ENCODE measurements at regions not wholly inside any gene's neighbourhood (a gene's known extent, or its start where the extent isn't known, plus 50 kb on each side); places are given as distances from the start of the nearest gene placed in this dataset.

DNA sequence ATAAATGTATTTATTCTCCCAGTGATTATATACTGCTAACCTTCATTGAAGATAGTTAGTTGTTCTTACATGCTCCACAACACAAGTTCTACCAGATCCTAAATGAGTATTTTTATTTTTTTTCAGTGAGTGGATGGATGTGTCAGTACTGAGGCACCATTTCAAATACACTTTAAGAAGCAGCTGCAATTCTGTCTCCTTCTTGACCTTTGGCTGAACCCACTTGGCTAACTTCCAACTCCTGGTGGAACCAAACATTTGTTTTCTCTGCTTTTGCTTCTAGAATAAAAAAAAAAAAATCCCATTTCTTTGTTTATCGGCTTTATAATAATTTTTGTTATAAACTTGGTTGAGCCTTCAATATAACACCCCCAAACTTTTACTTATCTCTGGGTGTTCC lies 458.3 kb upstream of the MAP3K7 start:
- Histone ChIP-seq H3K4me1 (ENCODE audit: control insufficient read depth, insufficient read depth, low read length) (no peaks in the 10 kb centered on the region), H3K9me3 (ENCODE audit: control insufficient read depth, insufficient read depth, low read length) (no peaks in the 10 kb centered on the region), H3K27me3 (ENCODE audit: control insufficient read depth, insufficient read depth, low read length) (no peaks in the 10 kb centered on the region), H3K36me3 (ENCODE audit: control insufficient read depth, insufficient read depth, low read length) (no peaks in the 10 kb centered on the region), H3K4me3 (ENCODE audit: low read length) (no peak overlapping the region), H3K27ac (ENCODE audit: low read length) (no peak overlapping the region)
- no CpG with 5 or more reads among the region's 1 CpG for WGBS (ENCODE audit: insufficient coverage, insufficient read length)
- DNase-seq (ENCODE audit: low read depth, low spot score), result no peak

DNA sequence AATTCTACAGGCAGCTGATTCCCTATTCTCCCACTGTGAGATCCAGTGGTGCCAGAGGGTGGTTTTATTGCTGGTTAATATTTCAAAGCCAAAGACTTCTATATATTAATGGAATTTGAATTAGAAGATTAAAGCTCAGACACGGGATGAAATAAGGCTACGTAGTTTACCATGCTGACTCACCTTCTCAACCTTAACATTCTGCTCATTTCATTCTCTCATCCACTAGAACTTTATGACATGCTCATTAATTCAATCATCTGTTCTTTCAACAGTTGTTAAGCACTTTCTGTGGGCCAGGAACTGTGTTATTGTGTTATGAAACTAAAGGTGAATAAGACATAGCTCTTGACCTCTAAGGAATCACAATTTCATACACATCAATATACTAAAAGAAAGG lies 456.9 kb upstream of the MAP3K7 start:
- Histone ChIP-seq H3K4me1 (ENCODE audit: control insufficient read depth, insufficient read depth, low read length) (no peaks in the 10 kb centered on the region), H3K36me3 (ENCODE audit: control insufficient read depth, insufficient read depth, low read length) (no peaks in the 10 kb centered on the region), H3K4me3 (ENCODE audit: low read length) (no peak overlapping the region), H3K27ac (ENCODE audit: low read length) (no peak overlapping the region), H3K9me3 (ENCODE audit: control insufficient read depth, insufficient read depth, low read length) (no peaks in the 10 kb centered on the region), H3K27me3 (ENCODE audit: control insufficient read depth, insufficient read depth, low read length) (no peaks in the 10 kb centered on the region)
- no CpG with 5 or more reads among the region's 2 CpGs for WGBS (ENCODE audit: insufficient coverage, insufficient read length)
- DNase-seq (ENCODE audit: low read depth, low spot score), result no peak

- Histone ChIP-seq H3K27me3 (ENCODE audit: control insufficient read depth, insufficient read depth, low read length) (no peaks in the 10 kb centered on the region), H3K27ac (ENCODE audit: low read length) (no peak overlapping the region), H3K9me3 (ENCODE audit: control insufficient read depth, insufficient read depth, low read length) (no peaks in the 10 kb centered on the region), H3K4me1 (ENCODE audit: control insufficient read depth, insufficient read depth, low read length) (no peaks in the 10 kb centered on the region), H3K4me3 (ENCODE audit: low read length) (no peak overlapping the region), H3K36me3 (ENCODE audit: control insufficient read depth, insufficient read depth, low read length) (no peaks in the 10 kb centered on the region)
- no peak for DNase-seq (ENCODE audit: low read depth, low spot score)
- WGBS (ENCODE audit: insufficient coverage, insufficient read length), result 100% methylated on average over 1 of the region's 2 CpGs
These were observed 455.8 kb upstream of the MAP3K7 start for GRCh38 chr6:91042656-91043055.

DNA sequence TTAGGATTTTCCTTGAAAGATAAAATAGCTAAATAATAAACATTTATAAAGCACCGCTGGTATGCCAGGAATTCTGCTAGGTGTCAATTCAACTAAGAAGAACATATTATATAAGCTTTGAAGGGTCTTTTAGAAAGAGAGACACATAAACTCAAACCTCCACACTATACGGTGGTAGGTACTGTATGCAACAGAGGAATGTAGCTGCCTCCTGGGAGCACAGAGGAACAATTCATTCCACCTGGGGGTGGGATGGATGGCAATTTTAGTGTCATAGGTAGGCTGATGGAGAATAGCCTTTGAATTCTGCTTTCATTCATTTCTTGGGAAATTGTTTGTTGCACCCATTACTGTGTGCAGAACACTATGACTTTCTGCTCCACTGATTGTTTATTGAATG lies 447.1 kb upstream of the MAP3K7 start:
- no peak overlapping the region for H3K27ac ChIP-seq (ENCODE audit: low read length)
- no peak overlapping the region for H3K4me3 ChIP-seq (ENCODE audit: low read length)
- no CpG with 5 or more reads among the region's 2 CpGs for WGBS (ENCODE audit: insufficient coverage, insufficient read length)
- no peaks in the 10 kb centered on the region for H3K27me3 ChIP-seq (ENCODE audit: control insufficient read depth, insufficient read depth, low read length)
- no peaks in the 10 kb centered on the region for H3K4me1 ChIP-seq (ENCODE audit: control insufficient read depth, insufficient read depth, low read length)
- H3K36me3 ChIP-seq (ENCODE audit: control insufficient read depth, insufficient read depth, low read length), result no peaks in the 10 kb centered on the region
- no peak for DNase-seq (ENCODE audit: low read depth, low spot score)
- no peaks in the 10 kb centered on the region for H3K9me3 ChIP-seq (ENCODE audit: control insufficient read depth, insufficient read depth, low read length)

DNA sequence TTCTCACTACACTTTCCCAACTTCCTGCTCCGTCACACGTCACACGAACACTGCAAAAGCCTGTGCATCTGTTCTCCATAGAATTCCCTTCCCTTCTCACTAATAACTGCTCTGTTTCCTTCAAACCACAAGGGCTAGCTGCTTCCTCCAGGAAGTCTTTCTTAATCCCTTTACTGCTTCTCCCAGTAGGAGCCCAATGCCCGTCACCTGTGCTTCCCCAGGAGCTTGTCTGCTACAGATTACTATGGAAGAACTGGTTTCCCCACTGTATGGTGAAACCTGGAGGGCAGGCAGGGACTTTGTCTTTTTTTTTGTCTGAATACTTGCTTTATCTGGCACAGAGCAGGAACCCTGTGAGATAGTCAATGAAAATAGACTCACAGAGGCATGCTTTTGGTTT lies 444.7 kb upstream of the MAP3K7 start:
- H3K9me3 ChIP-seq (ENCODE audit: control insufficient read depth, insufficient read depth, low read length), result no peaks in the 10 kb centered on the region
- H3K27ac ChIP-seq (ENCODE audit: low read length), result no peak overlapping the region
- WGBS (ENCODE audit: insufficient coverage, insufficient read length), result no CpG with 5 or more reads among the region's 4 CpGs
- no peaks in the 10 kb centered on the region for H3K4me1 ChIP-seq (ENCODE audit: control insufficient read depth, insufficient read depth, low read length)
- H3K4me3 ChIP-seq (ENCODE audit: low read length), result no peak overlapping the region
- H3K27me3 ChIP-seq (ENCODE audit: control insufficient read depth, insufficient read depth, low read length), result no peaks in the 10 kb centered on the region
- no peaks in the 10 kb centered on the region for H3K36me3 ChIP-seq (ENCODE audit: control insufficient read depth, insufficient read depth, low read length)
- DNase-seq (ENCODE audit: low read depth, low spot score), result no peak

DNA sequence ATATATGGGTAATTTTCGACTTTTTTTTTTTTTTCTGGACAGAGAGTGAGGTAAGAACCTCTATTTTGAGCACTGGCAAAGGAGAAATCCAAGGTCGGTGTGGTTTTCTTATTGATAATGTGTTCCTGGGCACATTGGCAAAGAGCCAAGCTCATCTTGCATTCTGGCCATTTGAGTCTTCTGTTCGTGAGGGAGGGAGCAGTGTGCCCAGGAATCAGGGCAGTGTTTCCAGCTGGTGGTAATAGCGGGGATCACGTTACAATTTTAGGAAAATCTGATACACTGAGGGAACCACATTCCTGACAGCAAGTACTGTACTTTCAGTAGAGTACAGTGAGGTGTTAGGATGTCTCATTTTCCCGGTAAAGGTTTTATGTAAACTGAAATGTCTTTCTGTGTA lies 442.3 kb upstream of the MAP3K7 start:
- no peak for DNase-seq (ENCODE audit: low read depth, low spot score)
- Histone ChIP-seq H3K9me3 (ENCODE audit: control insufficient read depth, insufficient read depth, low read length) (no peaks in the 10 kb centered on the region), H3K4me1 (ENCODE audit: control insufficient read depth, insufficient read depth, low read length) (no peaks in the 10 kb centered on the region), H3K36me3 (ENCODE audit: control insufficient read depth, insufficient read depth, low read length) (no peaks in the 10 kb centered on the region), H3K4me3 (ENCODE audit: low read length) (no peak overlapping the region), H3K27ac (ENCODE audit: low read length) (no peak overlapping the region), H3K27me3 (ENCODE audit: control insufficient read depth, insufficient read depth, low read length) (no peaks in the 10 kb centered on the region)
- WGBS (ENCODE audit: insufficient coverage, insufficient read length), result no CpG with 5 or more reads among the region's 6 CpGs

GRCh38 chr6:91023529-91023928 lies 436.7 kb upstream of the MAP3K7 start:
- Histone ChIP-seq H3K27me3 (ENCODE audit: control insufficient read depth, insufficient read depth, low read length) (no peaks in the 10 kb centered on the region), H3K27ac (ENCODE audit: low read length) (no peak overlapping the region), H3K36me3 (ENCODE audit: control insufficient read depth, insufficient read depth, low read length) (no peaks in the 10 kb centered on the region), H3K4me3 (ENCODE audit: low read length) (no peak overlapping the region), H3K9me3 (ENCODE audit: control insufficient read depth, insufficient read depth, low read length) (no peaks in the 10 kb centered on the region), H3K4me1 (ENCODE audit: control insufficient read depth, insufficient read depth, low read length) (no peaks in the 10 kb centered on the region)
- no peak for DNase-seq (ENCODE audit: low read depth, low spot score)

GRCh38 chr6:91020744-91021143 lies 433.9 kb upstream of the MAP3K7 start:
- no peak for DNase-seq (ENCODE audit: low read depth, low spot score)
- H3K9me3 ChIP-seq (ENCODE audit: control insufficient read depth, insufficient read depth, low read length), result no peaks in the 10 kb centered on the region
- H3K27ac ChIP-seq (ENCODE audit: low read length), result no peak overlapping the region
- H3K4me3 ChIP-seq (ENCODE audit: low read length), result no peak overlapping the region
- no peaks in the 10 kb centered on the region for H3K27me3 ChIP-seq (ENCODE audit: control insufficient read depth, insufficient read depth, low read length)
- no peaks in the 10 kb centered on the region for H3K36me3 ChIP-seq (ENCODE audit: control insufficient read depth, insufficient read depth, low read length)
- no peaks in the 10 kb centered on the region for H3K4me1 ChIP-seq (ENCODE audit: control insufficient read depth, insufficient read depth, low read length)
- no CpG with 5 or more reads among the region's 1 CpG for WGBS (ENCODE audit: insufficient coverage, insufficient read length)

- WGBS (ENCODE audit: insufficient coverage, insufficient read length), result no CpG with 5 or more reads among the region's 3 CpGs
- Histone ChIP-seq H3K9me3 (ENCODE audit: control insufficient read depth, insufficient read depth, low read length) (no peaks in the 10 kb centered on the region), H3K4me1 (ENCODE audit: control insufficient read depth, insufficient read depth, low read length) (no peaks in the 10 kb centered on the region; the same call in 1 of the 2 replicates), H3K27ac (ENCODE audit: low read length) (no peak overlapping the region), H3K4me3 (ENCODE audit: low read length) (no peak overlapping the region), H3K27me3 (ENCODE audit: control insufficient read depth, insufficient read depth, low read length) (no peaks in the 10 kb centered on the region), H3K36me3 (ENCODE audit: control insufficient read depth, insufficient read depth, low read length) (no peaks in the 10 kb centered on the region)
- DNase-seq (ENCODE audit: low read depth, low spot score), result no peak
These were observed 431.7 kb upstream of the MAP3K7 start for GRCh38 chr6:91018586-91018985.

DNA sequence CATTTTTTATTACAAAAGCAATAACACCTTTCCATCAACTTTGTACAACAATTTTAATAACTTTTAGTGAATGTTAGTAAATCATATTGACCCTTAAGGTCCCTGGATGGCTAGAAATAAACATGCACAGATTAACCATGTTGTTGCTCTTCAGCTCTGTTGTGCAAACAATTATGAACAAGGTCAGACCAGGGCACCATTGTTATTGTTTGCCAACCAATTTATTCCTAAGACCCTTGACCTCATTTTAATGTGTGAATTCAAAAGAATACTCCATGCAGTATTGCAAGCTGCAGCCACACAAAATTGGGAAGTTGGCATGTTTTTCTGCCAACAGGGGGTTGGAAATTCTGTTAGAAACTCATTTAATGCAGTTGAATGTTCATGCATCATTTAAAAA lies 426.6 kb upstream of the MAP3K7 start:
- Histone ChIP-seq H3K4me3 (ENCODE audit: low read length) (no peak overlapping the region), H3K9me3 (ENCODE audit: control insufficient read depth, insufficient read depth, low read length) (no peaks in the 10 kb centered on the region), H3K27ac (ENCODE audit: low read length) (no peak overlapping the region), H3K36me3 (ENCODE audit: control insufficient read depth, insufficient read depth, low read length) (no peaks in the 10 kb centered on the region), H3K27me3 (ENCODE audit: control insufficient read depth, insufficient read depth, low read length) (no peaks in the 10 kb centered on the region), H3K4me1 (ENCODE audit: control insufficient read depth, insufficient read depth, low read length) (no peaks in the 10 kb centered on the region; the same call in 1 of the 2 replicates)
- DNase-seq (ENCODE audit: low read depth, low spot score), result no peak

DNA sequence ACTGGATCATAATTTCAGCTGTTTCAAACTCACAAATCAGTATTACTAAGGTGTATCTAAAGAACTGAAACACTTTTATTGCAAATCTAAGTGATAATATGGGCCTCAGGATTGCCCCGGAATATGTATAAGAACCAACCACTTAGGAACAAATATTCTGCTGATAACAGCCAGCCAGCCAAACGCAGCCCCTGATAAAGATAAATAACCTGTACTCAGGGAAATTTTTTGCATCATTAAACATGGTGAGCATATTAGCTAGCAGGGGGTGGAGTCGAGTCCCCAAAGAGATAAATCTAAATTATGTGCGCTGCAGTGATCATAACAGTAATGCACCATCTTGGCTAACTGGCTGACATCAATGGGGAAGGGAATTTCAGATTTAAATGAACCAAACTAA lies 410.2 kb upstream of the MAP3K7 start:
- H3K27me3 ChIP-seq (ENCODE audit: control insufficient read depth, insufficient read depth, low read length), result no peaks in the 10 kb centered on the region
- DNase-seq (ENCODE audit: low read depth, low spot score), result no peak
- no peak overlapping the region for H3K4me3 ChIP-seq (ENCODE audit: low read length)
- WGBS (ENCODE audit: insufficient coverage, insufficient read length), result no CpG with 5 or more reads among the region's 4 CpGs
- no peaks in the 10 kb centered on the region for H3K9me3 ChIP-seq (ENCODE audit: control insufficient read depth, insufficient read depth, low read length)
- H3K4me1 ChIP-seq (ENCODE audit: control insufficient read depth, insufficient read depth, low read length), result no peaks in the 10 kb centered on the region
- no peak overlapping the region for H3K27ac ChIP-seq (ENCODE audit: low read length)
- H3K36me3 ChIP-seq (ENCODE audit: control insufficient read depth, insufficient read depth, low read length), result no peaks in the 10 kb centered on the region

All from iPS DF 6.9 (cell line).